Panc1 (cell line): ENCODE measurements at regions not wholly inside any gene's neighbourhood (a gene's known extent, or its start where the extent isn't known, plus 50 kb on each side); places are given as distances from the start of the nearest gene placed in this dataset.

Experiments used
- ATAC-seq: fragments of 200-7000 bp; cut with Tn5 transposase; 2 replicates; pipeline ENCODE4 v1.9.1; 2020; ENCODE audit warnings: mild to moderate bottlenecking, moderate library complexity
- BruUV-seq: library from RNA; stranded (reverse); fragments of 400-500 nt; replicated peaks from 2 replicates; lab custom pipeline; 2021; lab: Mats Ljungman, UMichigan
- CTCF ChIA-PET: fragments of 300-600 bp; sonication (Branson Sonifier 250); formaldehyde crosslinking; loops from one replicate; lab custom pipeline; 2022; ENCODE audit warnings: antibody characterized with exemption; lab: Charles Lee
- POLR2A ChIA-PET: fragments of 300-600 bp; sonication (Branson Sonifier 250); formaldehyde crosslinking; loops from one replicate; lab custom pipeline; 2022; ENCODE audit warnings: antibody characterized with exemption; lab: Charles Lee
- DNase-seq: peaks from one replicate; pipeline ENCODE4 v3.0.0-alpha.2; 2010; ENCODE audit warnings: low read depth, low spot score
- H3K27ac ChIP-seq: 2 replicates; pipeline ENCODE4 v1.5.1; 2011; ENCODE audit warnings: mild to moderate bottlenecking, low read length, inconsistent platforms
- H3K27me3 ChIP-seq: fragments of 200-500 bp; sonication (Bioruptor generic); 2 replicates; pipeline ENCODE4 v1.6.0; 2014; ENCODE audit warnings: low read length, inconsistent platforms; ENCODE audit not compliant: control insufficient read depth, insufficient read depth
- H3K36me3 ChIP-seq: fragments of 200-500 bp; sonication (Bioruptor generic); 2 replicates; pipeline ENCODE4 v1.5.1; 2014; ENCODE audit warnings: inconsistent platforms, mild to moderate bottlenecking, low read length, moderate library complexity; ENCODE audit not compliant: control insufficient read depth, insufficient read depth
- H3K4me1 ChIP-seq: 2 replicates; pipeline ENCODE4 v1.5.1; 2011; ENCODE audit warnings: inconsistent platforms, mild to moderate bottlenecking, low read length, moderate library complexity; ENCODE audit not compliant: control insufficient read depth, insufficient read depth
- H3K4me3 ChIP-seq, 2 experiments: 2 replicates each; pipeline ENCODE4 v1.5.1; 2011 to 2012; ENCODE audit warnings: low read depth in 2 of 2, low read length in 2 of 2, mild to moderate bottlenecking in 2 of 2, inconsistent platforms in 1 of 2, moderate library complexity in 1 of 2
- H3K9me3 ChIP-seq: fragments of 200-500 bp; sonication (Bioruptor generic); 2 replicates; pipeline ENCODE4 v1.5.1; 2014; ENCODE audit warnings: low read depth, mild to moderate bottlenecking, inconsistent platforms, low read length, moderate library complexity; ENCODE audit not compliant: control insufficient read depth, insufficient read depth
- CTCF ChIP-seq: fragments of 450-650 bp; IDR thresholded peaks from 2 replicates; pipeline ENCODE4 v1.5.1; 2017; ENCODE audit warnings: mild to moderate bottlenecking
- POLR2AphosphoS5 ChIP-seq: IDR thresholded peaks from 2 replicates; pipeline ENCODE4 v1.6.1; 2012; ENCODE audit warnings: mild to moderate bottlenecking, low read depth, low read length, moderate library complexity
- REST ChIP-seq, 2 experiments: IDR thresholded peaks; 2 replicates each; pipeline ENCODE4 v1.6.1; 2011 to 2012; ENCODE audit warnings: low read depth in 2 of 2, control low read depth in 1 of 2, low read length in 1 of 2, mild to moderate bottlenecking in 1 of 2, moderate library complexity in 1 of 2; ENCODE audit not compliant: insufficient read depth in 1 of 2
- SIN3A ChIP-seq: IDR thresholded peaks from 2 replicates; pipeline ENCODE4 v1.6.1; 2012; ENCODE audit warnings: low read depth, mild to moderate bottlenecking, low read length, moderate library complexity, borderline replicate concordance; ENCODE audit not compliant: insufficient read depth
- TCF7L2 ChIP-seq: IDR thresholded peaks from 2 replicates; pipeline ENCODE4 v1.6.1; 2011; ENCODE audit warnings: mild to moderate bottlenecking, low read depth, low read length, inconsistent platforms
- in situ Hi-C: cut with HindIII; loops from 2 replicates; pipeline ENCODE4 v1.10.0; 2016; ENCODE audit warnings: low sequenced_read_pairs, low pct_unique_long_range_greater_than_20kb
- intact Hi-C: fragments of 100-400 bp; cut with micrococcal nuclease; formaldehyde crosslinking; loops from one replicate; pipeline ENCODE4 v1.10.0; 2022; ENCODE audit not compliant: unreplicated experiment

GRCh38 chr13:90628471-90628870, 719.0 kb upstream of the MIR17HG start:
- BruUV-seq = no TSS peak
- H3K27me3 ChIP-seq = no peaks in the 10 kb centered on the region
- H3K4me3 ChIP-seq = no peak overlapping the region
- H3K36me3 ChIP-seq = no peaks in the 10 kb centered on the region
- H3K27ac ChIP-seq = no peak overlapping the region
- in situ Hi-C loops (no loop called here), intact Hi-C loops (no loop called here)
- TF ChIP-seq TCF7L2 = no peak
- no peak for TF ChIP-seq CTCF
- no peak for TF ChIP-seq SIN3A
- no peak for TF ChIP-seq REST (IDR thresholded peaks at IDR 0.05; ENCODE audit: insufficient read depth in 1 of 2, low read depth in 2 of 2, low read length in 1 of 2)
- TF ChIP-seq POLR2AphosphoS5 = no peak
- DNase-seq (no peak), ATAC-seq (no peak)
- H3K9me3 ChIP-seq = no peaks in the 10 kb centered on the region
- ChIA-PET CTCF (no interaction called here), POLR2A (no interaction called here)
- H3K4me1 ChIP-seq = no peaks in the 10 kb centered on the region

- in situ Hi-C loops = no loop called here
- ChIA-PET POLR2A (no interaction called here), CTCF (no interaction called here)
- H3K27ac ChIP-seq = no peak overlapping the region
- DNase-seq = no peak
- H3K9me3 ChIP-seq = no peaks in the 10 kb centered on the region
- H3K27me3 ChIP-seq = no peaks in the 10 kb centered on the region
- no TSS peak for BruUV-seq
- intact Hi-C loops = no loop called here
- no peak for ATAC-seq
- TF ChIP-seq TCF7L2 = no peak
- no peak for TF ChIP-seq SIN3A
- no peak for TF ChIP-seq REST (IDR thresholded peaks at IDR 0.05; ENCODE audit: insufficient read depth in 1 of 2, low read depth in 2 of 2, low read length in 1 of 2)
- TF ChIP-seq CTCF = no peak
- no peak for TF ChIP-seq POLR2AphosphoS5
- H3K4me1 ChIP-seq = no peaks in the 10 kb centered on the region
- no peak overlapping the region for H3K4me3 ChIP-seq
- no peaks in the 10 kb centered on the region for H3K36me3 ChIP-seq
Observed at GRCh38 chr13:90630716-90631115, 716.8 kb upstream of the MIR17HG start.
